K562 (cell line): ENCODE measurements at regions not wholly inside any gene's neighbourhood (a gene's known extent, or its start where the extent isn't known, plus 50 kb on each side); places are given as distances from the start of the nearest gene placed in this dataset.

Experiments
- MLLT1 ChIP-seq, 2 experiments: fragments of 450-650 bp; IDR thresholded peaks; 2 replicates each; pipeline ENCODE4 v1.6.1; 2016
- NFRKB ChIP-seq: fragments of 450-650 bp; IDR thresholded peaks from 2 replicates; pipeline ENCODE4 v1.6.1; 2016; ENCODE audit warnings: low read depth
- RFX5 ChIP-seq: IDR thresholded peaks from 2 replicates; pipeline ENCODE4 v1.6.1; 2011; ENCODE audit warnings: low read depth, mild to moderate bottlenecking, improper control_type of control experiment, low read length
- SMAD4 ChIP-seq: fragments of 250-450 bp; sonication (Bioruptor Pico); conservative IDR thresholded peaks from 2 replicates; pipeline ENCODE4 v1.8.0; 2021; ENCODE audit warnings: inconsistent platforms, mild to moderate bottlenecking, moderate library complexity
- STAG1 ChIP-seq: sonication (generic); formaldehyde crosslinking; IDR thresholded peaks from 2 replicates; pipeline ENCODE4 v1.5.0; 2020; ENCODE audit warnings: missing genetic modification reagents, borderline replicate concordance
- TAF1 ChIP-seq: IDR thresholded peaks from 2 replicates; pipeline ENCODE4 v1.6.1; 2011; ENCODE audit warnings: mild to moderate bottlenecking, low read length, moderate library complexity; ENCODE audit not compliant: insufficient read depth, control insufficient read depth, severe bottlenecking; ENCODE audit errors: extremely low read depth
- ZC3H11A ChIP-seq: IDR thresholded peaks from 2 replicates; pipeline ENCODE4 v1.6.1; 2012; ENCODE audit warnings: low read depth, low read length, improper control_type of control experiment
- ZNF217 ChIP-seq: sonication (generic); formaldehyde crosslinking; IDR thresholded peaks from 2 replicates; pipeline ENCODE4 v1.8.0; 2022; ENCODE audit warnings: mild to moderate bottlenecking, missing genetic modification reagents
- ZNF445 ChIP-seq: fragments of 250-450 bp; sonication (Bioruptor Pico); IDR thresholded peaks from 2 replicates; pipeline ENCODE4 v1.4.0; 2020; ENCODE audit warnings: low read depth, mild to moderate bottlenecking, moderate library complexity
- TF ChIP-seq, protein P1 (sequence below), 2 experiments: fragments of 150-350 bp in 1 of 2; IDR thresholded peaks; 2 replicates each; pipeline ENCODE4 v1.6.1; 2012 to 2016; ENCODE audit warnings: low read depth in 2 of 2, low read length in 2 of 2, mild to moderate bottlenecking in 1 of 2, moderate library complexity in 1 of 2
- TF ChIP-seq, protein P2 (sequence below): sonication (generic); formaldehyde crosslinking; IDR thresholded peaks from 2 replicates; pipeline ENCODE4 v1.8.1; 2023; ENCODE audit warnings: mild to moderate bottlenecking, missing genetic modification reagents, moderate library complexity
- TF ChIP-seq, protein P3 (sequence below): sonication (generic); formaldehyde crosslinking; IDR thresholded peaks from 2 replicates; pipeline ENCODE4 v1.9.0; 2022; ENCODE audit warnings: mild to moderate bottlenecking, missing genetic modification reagents

GRCh38 chr4:95981591-95981990, 141.7 kb downstream of the PDHA2 start:
- TF ChIP-seq TAF1 (no peak), ZNF217 (no peak), ZNF445 (CRISPR knock-in tag) (no peak), RFX5 (no peak), MLLT1 (IDR thresholded peaks at IDR 0.05) (no peak), STAG1 (no peak), SMAD4 (no peak), ZC3H11A (no peak), NFRKB (no peak)
- TF ChIP-seq, protein P1, sequence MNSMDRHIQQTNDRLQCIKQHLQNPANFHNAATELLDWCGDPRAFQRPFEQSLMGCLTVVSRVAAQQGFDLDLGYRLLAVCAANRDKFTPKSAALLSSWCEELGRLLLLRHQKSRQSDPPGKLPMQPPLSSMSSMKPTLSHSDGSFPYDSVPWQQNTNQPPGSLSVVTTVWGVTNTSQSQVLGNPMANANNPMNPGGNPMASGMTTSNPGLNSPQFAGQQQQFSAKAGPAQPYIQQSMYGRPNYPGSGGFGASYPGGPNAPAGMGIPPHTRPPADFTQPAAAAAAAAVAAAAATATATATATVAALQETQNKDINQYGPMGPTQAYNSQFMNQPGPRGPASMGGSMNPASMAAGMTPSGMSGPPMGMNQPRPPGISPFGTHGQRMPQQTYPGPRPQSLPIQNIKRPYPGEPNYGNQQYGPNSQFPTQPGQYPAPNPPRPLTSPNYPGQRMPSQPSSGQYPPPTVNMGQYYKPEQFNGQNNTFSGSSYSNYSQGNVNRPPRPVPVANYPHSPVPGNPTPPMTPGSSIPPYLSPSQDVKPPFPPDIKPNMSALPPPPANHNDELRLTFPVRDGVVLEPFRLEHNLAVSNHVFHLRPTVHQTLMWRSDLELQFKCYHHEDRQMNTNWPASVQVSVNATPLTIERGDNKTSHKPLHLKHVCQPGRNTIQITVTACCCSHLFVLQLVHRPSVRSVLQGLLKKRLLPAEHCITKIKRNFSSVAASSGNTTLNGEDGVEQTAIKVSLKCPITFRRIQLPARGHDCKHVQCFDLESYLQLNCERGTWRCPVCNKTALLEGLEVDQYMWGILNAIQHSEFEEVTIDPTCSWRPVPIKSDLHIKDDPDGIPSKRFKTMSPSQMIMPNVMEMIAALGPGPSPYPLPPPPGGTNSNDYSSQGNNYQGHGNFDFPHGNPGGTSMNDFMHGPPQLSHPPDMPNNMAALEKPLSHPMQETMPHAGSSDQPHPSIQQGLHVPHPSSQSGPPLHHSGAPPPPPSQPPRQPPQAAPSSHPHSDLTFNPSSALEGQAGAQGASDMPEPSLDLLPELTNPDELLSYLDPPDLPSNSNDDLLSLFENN (IDR thresholded peaks at IDR 0.05; ENCODE audit: low read depth in 2 of 2, low read length in 2 of 2): no peak
- TF ChIP-seq, protein P2, sequence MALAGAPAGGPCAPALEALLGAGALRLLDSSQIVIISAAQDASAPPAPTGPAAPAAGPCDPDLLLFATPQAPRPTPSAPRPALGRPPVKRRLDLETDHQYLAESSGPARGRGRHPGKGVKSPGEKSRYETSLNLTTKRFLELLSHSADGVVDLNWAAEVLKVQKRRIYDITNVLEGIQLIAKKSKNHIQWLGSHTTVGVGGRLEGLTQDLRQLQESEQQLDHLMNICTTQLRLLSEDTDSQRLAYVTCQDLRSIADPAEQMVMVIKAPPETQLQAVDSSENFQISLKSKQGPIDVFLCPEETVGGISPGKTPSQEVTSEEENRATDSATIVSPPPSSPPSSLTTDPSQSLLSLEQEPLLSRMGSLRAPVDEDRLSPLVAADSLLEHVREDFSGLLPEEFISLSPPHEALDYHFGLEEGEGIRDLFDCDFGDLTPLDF: no peak
- TF ChIP-seq, protein P3, sequence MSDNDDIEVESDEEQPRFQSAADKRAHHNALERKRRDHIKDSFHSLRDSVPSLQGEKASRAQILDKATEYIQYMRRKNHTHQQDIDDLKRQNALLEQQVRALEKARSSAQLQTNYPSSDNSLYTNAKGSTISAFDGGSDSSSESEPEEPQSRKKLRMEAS (CRISPR knock-in tag): no peak
